ENCODE measurements at regions not wholly inside any gene's neighbourhood (a gene's known extent, or its start where the extent isn't known, plus 50 kb on each side); places are given as distances from the start of the nearest gene placed in this dataset.

DNA sequence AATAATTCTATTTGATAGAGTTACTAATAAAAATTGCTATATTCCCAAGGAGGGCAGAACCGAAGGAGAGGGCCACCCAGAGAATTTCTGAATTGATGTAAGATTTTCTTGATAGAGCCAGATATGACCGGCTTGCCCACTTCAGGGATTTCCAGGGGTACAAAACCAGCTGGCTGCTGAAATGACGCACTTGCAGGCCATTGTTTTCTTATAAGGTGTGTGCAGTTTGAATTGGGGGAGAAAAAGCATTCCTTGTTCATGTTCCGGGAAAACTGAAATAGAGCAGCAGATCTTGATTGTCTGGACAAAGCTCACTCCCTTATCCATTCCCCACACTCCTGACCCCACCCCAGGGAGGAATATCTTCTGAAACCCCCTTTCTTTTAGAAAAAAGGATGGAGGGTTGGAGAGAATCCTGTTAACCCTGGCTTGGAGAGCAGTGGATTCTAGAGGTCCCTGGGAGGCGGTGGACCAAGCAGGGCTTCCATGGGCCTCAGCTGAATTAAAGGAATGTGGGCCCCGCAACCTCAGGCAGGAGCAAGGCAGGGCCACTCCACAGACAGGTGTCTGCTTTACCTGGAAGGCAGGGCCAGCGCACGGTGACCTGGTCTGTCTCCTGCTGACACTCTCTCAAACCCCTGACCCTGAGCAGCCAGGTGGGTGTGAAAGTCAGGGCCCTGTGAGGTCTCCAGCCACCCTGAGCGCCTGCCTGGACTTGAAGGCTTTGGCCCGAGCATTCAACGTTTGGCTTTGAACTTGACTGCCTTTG lies 96.4 kb downstream of the TMEM170B start:
- DNase-seq (ENCODE audit: low read depth in 2 of 3, low spot score in 2 of 3), result no peak

DNA sequence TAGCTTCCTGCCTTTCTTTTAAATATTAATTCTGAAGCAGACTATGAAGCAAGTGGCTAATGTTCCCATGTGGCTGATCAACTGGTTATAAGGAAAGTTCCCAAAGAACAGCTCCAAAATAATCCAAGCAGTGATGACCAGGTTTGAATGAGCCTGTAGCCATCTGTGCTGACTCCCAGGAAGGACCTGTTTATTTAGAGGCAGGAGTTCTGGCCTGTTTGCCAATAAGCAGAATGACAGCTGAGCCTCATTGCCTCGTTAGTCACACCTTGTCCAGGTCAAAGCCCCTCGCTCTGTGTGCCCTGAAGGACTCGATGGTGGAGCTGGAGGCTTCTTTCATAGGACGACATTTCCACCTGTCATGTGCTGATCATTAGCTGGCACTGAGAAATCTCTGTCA lies 97.4 kb downstream of the TMEM170B start:
- DNase-seq (ENCODE audit: low read depth in 2 of 3, low spot score in 2 of 3), result no peak

- DNase-seq (ENCODE audit: low read depth in 2 of 3, low spot score in 2 of 3), result no peak
Measured at GRCh38 chr6:11636121-11636520, 98.6 kb downstream of the TMEM170B start.

DNA sequence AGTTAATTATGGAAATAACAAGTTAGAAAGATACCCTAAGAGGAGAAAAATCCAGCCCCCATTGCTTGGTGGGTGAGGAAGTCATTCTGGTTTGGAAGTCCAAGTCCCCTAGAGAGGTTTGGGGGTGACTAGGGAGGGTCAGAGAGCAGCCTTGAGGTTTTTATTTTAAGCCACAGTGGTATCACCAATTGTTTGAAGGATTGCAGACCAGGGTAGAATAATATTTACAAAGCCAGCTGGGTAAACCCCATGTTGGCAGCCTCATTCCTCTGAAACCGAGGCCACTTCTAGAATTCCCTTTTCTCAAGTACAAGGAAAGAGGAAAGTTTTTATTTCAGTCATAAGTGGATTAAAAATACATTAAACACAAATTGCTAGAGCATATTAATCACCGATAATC lies 99.7 kb downstream of the TMEM170B start:
- no peak for DNase-seq (ENCODE audit: low read depth in 2 of 3, low spot score in 2 of 3)

DNA sequence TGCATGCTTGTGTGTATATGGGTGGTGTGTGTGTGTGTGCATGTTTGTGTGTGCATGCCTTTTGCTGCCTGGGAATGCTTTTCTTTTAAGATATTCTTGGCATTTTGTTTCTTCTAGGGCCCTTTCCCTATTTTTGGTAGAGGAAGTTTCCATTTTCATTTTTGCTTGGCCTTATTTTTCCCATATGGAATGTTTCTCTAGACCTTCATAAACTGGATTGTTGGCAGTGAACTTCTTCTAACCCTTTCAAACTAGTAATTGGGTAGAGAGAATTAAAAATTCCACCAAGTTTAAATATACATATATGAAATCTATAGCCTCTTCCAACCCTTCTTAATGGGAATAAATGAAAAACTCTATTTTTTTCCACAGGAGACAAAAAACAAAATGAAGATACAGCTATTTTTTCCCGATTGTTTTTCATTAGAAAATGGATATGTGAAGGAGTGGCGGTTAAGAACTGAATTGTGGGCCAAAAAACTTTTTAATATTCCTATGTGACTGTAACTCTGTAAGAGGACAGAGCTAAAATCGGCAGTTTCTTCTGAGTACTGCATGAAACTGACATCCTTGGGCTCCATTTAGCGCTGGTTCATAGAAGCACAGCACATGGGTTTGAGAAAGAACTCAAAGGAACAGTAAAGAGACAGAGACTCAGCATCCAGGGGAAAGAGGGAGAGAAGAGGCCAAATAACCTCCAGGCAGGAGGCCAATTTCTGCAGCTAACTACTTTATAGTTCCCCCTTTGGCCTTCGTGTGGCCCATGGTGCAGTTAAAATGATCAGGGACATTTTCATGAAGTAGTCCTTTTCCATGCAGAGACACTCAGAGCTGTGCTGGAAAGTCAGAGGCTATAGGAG lies 102.1 kb downstream of the TMEM170B start:
- DNase-seq (ENCODE audit: low read depth in 2 of 3, low spot score in 2 of 3), result no peak

DNA sequence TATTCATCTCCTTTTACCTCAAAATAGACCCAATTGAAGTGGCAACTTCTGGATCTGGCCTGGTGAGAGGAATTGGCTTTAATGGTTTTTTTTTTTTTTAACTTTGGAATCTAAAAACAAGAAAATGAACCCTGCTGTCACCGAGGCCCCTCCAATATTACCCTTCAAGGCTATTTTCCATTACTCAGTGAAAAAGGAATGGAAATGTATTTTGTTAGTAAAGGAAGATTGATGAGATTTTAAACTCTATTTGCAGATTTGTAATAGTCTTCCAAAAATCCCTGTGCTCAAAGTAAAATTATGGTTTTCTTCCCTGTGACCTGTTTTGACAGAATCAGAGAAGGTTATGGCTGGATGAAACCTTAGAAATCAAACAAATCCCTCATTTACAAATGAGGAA lies 102.9 kb downstream of the TMEM170B start:
- no peak for DNase-seq (ENCODE audit: low read depth in 2 of 3, low spot score in 2 of 3)

DNA sequence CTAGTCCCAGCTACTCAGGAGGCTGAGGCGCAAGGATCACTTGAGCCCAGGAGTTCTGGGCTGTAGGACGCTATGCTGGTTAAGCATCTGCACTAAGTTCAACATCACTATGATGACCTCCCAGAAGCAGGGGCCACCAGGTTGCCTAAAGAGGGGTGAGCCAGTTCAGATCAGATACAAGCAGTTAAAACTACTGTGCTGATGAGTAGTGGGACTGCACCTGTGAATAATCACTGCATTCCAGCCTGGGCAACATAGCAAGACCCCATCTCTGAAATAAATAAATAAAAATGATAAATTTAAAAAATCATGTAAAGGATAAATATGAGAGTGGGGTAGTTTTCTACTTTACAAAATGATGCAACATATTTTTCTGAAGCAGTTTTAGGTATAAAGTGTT lies 106.5 kb downstream of the TMEM170B start:
- DNase-seq (ENCODE audit: low read depth in 2 of 3, low spot score in 2 of 3), result no peak

GRCh38 chr6:11644601-11645000 lies 107.1 kb downstream of the TMEM170B start:
- no peak for DNase-seq (ENCODE audit: low read depth in 2 of 3, low spot score in 2 of 3)

- DNase-seq (ENCODE audit: low read depth in 2 of 3, low spot score in 2 of 3), result no peak
Measured at GRCh38 chr6:11645016-11645415, 107.5 kb downstream of the TMEM170B start.

DNA sequence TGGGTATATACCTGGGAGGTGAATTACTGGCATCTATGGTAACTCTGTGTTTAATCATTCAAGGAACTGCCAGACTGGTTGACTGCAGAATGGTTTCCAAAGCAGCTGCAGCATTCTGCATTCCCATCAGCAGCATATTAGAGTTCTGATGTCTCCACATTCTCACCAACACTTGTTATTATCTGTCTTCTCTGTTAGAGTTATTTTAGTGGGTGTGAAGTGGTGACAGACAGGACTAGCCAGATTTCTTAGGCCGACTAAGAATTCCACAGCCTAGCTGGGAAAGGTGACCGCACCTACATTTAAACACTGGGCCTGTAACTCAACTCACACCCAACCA lies 110.9 kb downstream of the TMEM170B start:
- DNase-seq (ENCODE audit: low read depth in 2 of 3, low spot score in 2 of 3), result no peak

DNA sequence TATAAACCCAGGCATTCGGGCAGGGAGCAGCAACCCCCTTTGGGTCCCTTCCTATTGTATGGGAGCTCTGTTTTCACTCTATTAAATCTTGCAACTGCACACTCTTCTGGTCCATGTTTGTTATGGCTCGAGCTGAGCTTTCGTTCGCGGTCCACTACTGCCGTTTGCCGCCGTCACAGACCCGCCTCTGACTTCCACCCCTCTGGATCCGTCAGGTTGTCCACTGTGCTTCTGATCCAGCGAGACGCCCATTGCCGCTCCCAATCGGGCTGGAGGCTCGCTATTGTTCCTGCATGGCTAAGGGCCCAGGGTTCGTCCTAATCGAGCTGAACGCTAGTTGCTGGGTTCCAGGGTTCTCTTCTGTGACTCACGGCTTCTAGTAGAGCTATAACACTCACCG lies 111.3 kb downstream of the TMEM170B start:
- no peak for DNase-seq (ENCODE audit: low read depth in 2 of 3, low spot score in 2 of 3)

DNA sequence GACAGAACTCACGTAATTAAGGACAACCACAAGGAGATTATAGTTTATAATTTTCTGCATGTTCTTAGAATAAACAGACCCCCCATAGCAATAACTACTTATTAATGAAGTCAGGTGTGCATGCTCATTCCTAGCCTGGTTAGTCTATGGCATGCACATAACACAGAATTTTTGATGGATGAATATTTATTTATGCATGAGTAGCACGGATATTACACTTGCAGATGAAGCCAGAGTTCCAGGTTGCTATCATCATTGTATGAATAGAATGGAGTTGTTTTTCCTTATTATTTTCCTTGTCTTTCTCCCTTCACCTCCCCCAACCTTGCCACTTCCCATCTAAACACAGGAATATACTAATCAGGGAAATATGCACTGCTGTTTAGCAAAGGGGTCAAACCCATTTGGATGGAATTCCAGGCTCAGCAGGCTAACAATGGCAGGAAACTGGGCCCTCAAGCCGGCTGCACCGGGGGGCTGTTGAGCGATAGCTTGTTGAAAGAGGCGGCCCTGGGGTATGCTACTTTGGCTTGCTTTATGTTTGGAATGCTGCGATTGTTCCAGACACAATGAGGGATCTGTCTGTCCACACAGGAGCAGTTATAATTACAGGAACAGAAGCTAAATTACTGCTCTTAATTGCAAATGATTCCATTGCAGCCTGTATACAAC lies 112.6 kb downstream of the TMEM170B start:
- DNase-seq (ENCODE audit: low read depth in 2 of 3, low spot score in 2 of 3), result no peak

DNA sequence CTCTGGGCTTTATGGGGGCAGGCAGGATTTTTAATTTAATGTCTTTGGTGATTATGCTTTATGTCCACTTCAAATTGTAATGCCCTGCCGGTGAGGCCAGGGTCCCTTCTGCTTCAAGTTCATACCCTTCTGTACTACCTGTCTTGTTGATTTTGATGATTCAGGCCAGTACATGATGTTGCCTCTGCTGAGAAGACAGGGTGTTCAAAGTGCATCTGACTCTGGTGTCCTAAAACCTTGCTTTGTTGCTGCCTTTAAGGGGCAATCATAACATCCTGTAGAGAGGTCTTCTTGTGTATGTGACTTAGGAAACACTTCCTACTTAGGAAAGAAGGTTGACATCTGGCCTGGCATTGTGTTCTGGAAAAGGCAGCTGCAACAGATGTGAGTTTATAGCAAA lies 113.2 kb downstream of the TMEM170B start:
- DNase-seq (ENCODE audit: low read depth in 2 of 3, low spot score in 2 of 3), result no peak

DNA sequence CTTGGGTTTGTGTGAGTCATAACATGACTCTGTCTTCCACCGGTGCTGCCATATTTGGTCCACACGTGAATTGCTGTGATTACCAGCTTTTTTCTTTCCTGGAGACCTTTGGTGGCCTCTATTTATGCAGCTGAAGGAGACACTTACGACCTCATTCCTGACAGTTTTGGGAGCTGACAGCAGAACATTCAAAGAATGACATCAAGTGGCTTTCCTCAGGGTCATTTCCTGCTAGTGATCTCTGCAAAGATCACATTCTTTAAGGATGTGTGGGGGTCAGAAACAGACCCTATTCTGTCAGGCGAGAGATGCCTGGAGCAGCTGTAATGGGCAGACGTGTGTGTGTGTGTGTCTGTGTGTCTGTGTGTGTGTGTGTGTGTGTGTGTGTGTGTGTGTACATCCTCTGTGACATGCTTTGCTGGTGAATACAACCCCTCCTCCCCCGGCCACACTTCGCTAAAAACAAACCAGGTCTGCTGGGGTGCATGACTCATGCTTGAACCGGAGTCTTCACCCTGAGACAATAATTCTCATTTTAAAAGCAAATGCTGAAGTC lies 115.6 kb downstream of the TMEM170B start:
- DNase-seq (ENCODE audit: low read depth in 2 of 3, low spot score in 2 of 3), result peak in 2 of 3 donors; percentile 65

DNA sequence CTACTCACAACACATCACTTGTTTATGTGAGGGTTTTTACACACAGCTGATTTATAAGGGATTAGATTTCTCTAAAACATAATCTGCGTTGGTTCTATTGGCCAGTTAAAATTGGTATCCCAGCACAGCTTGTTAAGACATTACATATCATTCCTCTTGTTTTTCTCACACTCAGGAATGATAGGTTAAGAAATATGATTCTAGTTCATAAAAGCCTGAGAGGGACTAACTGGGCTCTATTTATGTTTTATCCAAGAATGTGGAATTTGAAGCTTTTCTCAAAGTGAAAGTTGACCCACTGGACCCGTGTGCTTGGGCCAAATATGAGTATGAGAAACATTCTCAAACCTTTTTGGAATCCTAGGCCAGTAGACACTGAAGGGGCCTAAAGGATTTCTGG lies 117.3 kb downstream of the TMEM170B start:
- no peak for DNase-seq (ENCODE audit: low read depth in 2 of 3, low spot score in 2 of 3)

DNA sequence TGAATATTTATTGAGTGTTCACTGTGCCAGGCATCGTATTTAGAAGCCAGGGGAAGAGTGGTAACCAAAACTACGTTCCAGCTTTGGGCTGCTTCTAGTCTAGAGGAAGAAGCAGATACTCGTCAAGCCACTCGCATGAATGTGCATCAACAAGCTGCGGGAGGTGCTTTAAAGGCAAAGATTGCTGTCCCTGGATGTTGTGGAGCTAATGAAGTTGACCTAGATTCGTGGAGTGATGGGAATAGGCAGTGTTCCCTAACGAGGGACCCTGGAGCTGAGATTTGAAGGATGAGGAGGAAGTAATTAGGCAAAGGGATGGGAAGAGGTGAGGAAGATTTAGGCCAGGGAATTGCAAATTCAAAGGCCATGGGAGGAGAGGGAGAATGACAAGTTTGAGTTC lies 118.9 kb downstream of the TMEM170B start:
- DNase-seq (ENCODE audit: low read depth in 2 of 3, low spot score in 2 of 3), result no peak

- no peak for DNase-seq (ENCODE audit: low read depth in 2 of 3, low spot score in 2 of 3)
Measured at GRCh38 chr6:11659757-11660156, 118.8 kb downstream of the ADTRP start.

DNA sequence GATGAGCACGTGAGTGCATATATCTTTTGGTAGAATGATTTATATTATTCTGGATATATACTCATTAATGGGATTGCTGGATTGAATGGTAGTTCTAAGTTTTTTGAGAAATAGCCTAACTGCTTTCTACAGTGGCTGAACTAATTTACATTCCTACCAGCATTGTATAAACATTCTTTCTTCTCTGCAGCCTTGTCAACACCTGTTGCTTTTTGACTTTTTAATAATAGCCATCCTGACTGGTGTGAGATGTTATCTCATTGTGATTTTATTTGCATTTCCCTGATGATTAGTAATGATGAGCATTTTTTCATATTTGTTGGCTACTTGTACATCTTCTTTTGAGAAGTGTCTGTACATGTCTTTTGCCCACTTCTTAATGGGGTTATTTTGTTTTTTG lies 116.3 kb downstream of the ADTRP start:
- DNase-seq (ENCODE audit: low read depth in 2 of 3, low spot score in 2 of 3), result no peak

DNA sequence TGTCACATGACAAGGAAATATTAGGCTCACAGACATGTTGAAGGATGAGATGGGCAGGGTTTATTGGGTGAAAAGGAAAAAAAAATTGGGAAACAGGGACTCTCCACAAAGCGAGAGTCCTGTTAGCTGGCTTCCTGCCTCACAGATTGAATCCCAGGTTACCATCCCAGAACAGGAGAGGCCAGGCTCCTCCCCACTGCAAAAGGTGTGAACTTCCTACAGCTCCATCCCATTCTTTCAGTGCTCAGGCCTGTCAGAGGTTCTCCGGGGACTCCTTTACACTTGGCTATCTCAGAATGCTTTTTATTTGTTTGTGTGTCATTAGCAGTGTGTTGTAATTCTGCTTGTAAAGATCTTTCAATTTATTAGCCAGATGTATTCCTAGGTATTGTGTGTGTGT lies 115.1 kb downstream of the ADTRP start:
- no peak for DNase-seq (ENCODE audit: low read depth in 2 of 3, low spot score in 2 of 3)

All from hematopoietic multipotent progenitor cell (in vitro differentiated cells).